ENCODE measurements at regions not wholly inside any gene's neighbourhood (a gene's known extent, or its start where the extent isn't known, plus 50 kb on each side); places are given as distances from the start of the nearest gene placed in this dataset.
"Not testable (repeated sequence)": the region's sequence is repeated elsewhere in the genome, so short reads cannot be mapped to it uniquely, and the experiment has no call there.

DNA sequence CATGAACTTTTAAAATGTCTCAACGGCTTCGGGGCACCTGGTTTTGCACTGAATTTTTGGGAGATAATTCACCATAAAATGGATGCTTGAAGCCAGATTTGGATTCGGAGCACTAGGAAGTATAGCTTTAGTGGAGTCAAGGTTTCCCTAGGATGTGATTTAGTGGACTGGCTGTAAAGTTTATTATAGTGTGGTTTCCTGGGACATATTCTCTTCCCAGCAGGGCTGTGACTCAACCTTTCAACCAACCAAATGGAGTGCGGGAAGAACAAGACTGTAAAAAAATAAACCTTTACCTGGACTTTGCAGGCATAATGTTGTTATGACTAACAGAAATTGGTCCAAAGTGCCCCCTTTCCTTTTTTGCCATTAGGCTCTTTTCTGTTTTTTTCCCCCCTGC lies 327.4 kb upstream of the MAN1A1 start:
- DNase-seq, result no peak

DNA sequence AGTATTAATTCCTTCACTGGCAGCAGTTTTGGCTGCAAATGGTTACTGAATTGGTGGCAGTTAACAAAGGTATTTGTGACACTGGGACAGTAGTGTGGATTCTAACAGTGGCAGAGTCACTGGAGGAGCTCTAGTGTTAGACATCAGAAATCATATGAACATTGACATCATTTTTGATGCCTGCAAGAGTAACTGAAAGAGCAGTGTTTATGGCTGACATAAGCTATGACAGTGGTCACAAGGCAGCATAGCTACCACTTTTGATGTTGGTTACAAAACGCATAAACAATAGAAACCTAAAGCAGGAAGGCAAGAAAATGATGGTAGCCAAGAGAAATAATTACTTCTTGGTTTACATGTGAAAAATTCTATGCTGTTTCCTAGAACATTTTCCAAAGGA lies 326.7 kb upstream of the MAN1A1 start:
- DNase-seq, result no peak

DNA sequence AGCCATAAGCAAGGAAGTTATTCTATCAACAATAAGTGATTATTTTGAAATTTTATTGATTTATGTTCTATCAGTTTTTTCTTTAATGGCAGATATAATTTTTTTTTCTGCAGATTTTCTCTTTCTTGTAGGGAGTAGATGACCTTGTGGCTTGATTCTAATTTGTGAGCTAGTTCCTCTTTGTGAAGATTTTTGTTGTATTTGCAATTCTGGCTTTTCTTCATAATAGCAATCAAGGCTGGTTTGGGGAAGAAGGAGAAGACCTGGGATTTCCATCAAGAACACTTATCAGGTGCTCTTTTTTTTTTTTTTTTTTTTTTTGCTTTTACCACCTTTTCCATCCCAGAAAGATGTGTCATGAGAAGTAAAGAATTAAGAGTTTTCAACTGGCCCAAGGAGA lies 324.2 kb upstream of the MAN1A1 start:
- DNase-seq, result no peak

DNA sequence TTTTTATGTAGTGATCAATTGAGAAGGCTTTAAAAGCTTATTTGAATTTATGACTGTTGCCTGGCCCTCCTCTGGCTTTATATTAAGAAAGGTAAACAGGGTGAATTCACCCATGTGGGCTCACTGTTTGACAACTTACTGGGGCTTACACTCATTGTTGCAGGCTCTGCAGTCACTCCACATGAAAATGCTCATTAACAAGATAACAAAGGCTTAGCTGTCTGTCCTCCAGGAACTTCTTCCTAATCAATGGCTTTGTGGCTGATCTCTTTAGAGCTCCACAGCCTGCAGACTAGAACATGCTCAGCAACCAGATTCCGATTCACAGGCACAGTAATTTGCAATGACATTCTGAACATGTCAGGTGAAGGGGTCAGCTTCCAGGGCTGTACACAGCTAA lies 323.2 kb upstream of the MAN1A1 start:
- no peak for DNase-seq

DNA sequence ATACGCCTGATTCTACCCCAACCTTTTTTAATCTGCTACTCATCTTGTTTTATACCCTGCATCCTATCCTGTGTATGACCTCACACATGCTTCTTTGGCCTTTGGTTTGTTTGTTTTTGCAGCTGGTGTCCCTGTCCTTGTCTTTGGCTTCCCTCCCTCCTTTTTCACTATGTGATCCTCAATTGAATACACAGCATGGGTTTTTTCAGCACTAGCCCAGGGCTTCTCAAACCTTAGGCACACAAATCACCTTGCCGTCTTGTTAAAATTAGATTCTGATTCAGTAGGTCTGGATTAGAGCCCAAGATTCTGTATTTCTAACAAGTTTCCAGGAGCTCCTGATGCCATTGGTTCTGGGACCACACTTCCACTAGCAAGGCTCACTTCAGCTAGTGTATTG lies 321.5 kb upstream of the MAN1A1 start:
- DNase-seq, result no peak

DNA sequence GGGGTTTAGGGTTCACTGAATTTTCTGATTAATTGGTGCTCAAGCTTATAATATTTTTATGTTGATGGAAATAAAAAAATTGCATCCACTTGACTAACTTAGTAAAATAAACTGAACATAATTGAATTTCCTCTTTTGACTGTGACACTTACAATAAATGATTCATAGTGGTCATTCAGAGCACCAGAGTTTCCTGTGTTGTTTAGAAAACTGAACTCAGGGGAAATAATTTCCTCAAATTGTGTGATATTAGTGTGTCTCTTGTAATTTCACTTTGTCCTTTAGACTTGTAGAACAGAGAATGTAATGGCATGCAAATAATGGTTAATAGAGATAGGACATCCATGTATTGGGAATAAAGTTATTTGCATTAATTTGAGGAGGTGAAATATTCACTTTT lies 319.7 kb upstream of the MAN1A1 start:
- no peak for DNase-seq

DNA sequence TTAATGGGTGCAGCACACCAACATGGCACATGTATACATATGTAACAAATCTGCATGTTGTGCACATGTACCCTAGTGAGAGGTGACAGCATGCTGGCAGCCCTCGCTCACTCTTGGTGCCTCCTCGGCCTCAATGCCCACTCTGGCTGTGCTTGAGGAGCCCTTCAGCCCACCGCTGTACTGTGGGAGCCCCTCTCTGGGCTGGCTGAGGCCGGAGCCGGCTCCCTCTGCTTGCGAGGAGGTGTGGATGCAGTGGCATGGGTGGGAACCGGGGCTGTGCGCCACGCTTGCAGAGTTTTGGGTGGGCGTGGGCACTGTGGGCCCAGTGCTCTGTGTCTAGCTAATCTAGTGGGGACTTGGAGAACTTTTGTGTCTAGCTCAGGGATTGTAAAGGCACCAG lies 315.9 kb upstream of the MAN1A1 start:
- DNase-seq, result not testable (repeated sequence)

DNA sequence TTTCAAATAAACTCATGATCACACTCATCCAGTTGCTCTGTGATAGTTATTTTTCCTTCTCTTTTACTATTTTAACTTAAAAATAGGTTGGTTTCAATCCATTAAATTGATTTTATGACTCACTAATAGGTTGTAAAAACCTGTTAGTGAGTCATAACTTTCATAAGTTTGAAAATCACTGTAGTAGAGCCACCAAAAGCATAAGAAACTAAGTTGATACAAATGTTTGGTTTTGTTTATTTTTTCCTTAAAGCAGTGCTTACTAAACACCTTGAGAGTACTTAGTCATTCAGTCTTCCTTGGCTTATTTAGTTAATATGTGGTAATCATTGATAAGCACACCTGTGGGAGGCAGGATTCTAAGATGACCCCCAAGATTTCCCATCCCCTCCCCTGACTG lies 312.1 kb upstream of the MAN1A1 start:
- no peak for DNase-seq

DNA sequence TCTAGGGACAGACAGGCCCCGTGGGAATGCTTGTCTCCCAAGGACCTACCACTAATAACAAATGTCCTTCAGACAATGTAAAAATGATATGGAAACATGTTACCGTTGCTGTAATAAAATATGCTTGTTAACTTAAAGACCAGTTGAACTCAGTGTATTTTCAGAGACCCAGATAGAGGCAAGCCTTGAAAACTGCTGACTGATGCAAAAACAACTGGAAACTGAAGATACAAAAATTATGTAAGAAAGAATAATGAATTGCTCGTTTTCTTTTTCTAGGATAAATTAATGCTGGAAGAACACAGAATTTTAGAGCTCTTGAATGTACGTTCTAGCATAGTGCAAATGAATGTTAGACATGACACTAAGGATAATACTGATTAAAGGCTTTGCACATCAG lies 311.5 kb upstream of the MAN1A1 start:
- DNase-seq, result no peak

DNA sequence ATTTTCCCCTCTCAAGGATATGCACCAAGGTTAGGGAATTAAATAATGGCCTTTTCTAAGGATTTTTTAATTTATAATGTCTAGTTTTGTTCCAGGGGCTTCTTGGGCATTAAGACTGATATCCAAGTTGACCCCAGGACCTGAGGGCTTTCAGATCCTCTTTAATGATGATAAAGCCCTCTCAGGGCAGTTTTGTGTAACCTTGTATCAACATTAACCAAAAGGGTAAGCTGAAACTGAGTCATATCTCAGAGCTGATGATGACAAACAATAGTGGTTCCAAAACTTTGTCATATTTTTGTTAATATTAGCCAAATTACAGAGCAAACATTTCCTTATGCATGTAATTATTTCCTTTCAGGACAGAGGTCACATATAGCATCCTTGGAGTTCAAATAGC lies 309.4 kb upstream of the MAN1A1 start:
- DNase-seq, result no peak

DNA sequence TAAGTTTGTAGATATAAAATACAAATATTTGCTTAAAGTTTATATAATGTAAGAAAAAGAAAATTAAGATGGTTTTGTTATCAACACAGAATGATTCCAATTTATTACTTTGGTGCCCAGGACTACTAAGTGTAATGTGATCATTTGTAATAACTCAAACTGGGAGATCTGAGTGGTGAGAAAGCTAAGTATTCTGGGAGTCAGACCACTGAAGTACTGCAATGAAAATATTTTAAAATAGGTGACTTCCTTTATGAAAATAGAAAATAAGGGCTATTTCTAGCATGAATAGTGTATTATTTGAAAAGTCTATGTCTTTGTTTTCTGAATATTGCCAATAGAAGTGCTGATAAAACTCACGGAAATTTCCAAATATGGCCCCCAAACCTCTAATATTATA lies 305.6 kb upstream of the MAN1A1 start:
- no peak for DNase-seq

DNA sequence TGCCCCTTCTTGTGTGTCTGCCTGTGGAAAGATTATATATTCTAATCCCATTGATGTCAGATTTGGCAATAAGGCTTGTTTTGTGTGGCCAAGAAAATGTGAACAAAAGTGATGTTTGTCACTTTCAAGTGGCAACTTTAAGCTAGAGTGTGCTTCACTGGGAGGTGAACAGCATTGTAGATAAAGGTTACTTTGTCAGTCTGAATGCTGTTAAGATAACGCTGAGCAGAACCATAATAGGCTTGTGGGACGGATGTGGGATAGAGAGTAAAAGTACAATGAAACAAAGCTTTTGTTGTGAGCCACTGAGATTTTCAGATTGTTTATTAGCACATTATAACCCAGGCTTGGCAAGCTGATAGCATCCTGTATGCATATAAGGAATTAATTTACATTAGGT lies 303.8 kb upstream of the MAN1A1 start:
- no peak for DNase-seq

DNA sequence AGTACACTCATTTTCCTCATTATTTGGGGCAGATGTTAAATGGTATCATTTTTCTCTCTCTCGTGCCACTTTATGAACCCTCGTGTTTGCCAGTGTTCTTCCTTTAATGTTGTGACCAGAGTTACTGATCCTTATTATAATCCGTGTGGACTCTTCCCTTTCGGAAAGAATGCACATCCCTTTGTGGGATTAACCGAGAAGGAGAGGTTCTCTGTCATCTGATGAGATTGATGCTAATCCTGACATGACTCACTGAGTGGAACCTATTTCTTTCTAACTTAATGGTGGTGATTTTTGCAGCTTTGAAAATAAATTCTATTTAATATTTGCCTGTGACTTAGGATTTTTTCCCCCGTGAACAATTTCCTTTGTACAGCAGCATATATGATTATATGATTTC lies 300.0 kb upstream of the MAN1A1 start:
- DNase-seq, result no peak

DNA sequence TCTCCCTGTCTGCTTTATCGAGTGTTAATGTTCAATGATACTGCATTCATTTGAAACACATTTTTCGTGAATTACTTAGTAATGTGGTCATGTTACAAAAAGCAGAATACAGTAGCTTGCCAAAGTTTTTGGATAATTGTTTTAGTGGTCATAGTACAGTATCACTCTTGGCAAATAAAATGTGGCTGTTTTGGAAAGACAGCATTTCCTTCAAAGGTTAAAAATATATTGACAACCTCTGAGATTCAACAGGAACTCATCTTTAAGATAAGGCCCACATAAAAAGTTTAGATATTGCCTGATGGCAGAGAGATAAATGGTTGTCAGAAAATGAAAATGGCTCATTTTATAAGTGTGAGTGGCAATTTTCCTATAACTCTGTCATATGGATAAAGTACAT lies 297.7 kb upstream of the MAN1A1 start:
- no peak for DNase-seq

DNA sequence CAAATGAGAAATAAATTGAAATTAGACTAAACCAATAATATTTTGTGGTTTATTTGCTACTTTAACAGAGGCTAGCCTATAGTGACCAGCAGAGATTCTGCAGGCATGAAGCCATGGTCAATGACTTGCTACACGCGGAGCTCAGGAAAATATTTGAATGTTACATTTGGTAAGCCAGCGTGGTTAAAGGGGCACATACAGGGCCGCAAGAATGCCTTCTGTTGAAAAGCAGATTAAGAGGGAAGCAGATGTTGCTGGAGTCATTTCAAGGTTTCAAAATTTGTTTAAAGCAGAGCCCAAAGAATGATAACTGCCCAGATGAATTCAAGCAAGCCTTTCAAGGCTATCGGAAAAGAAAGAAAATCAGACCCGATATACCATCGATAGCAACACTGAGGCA lies 294.3 kb upstream of the MAN1A1 start:
- no peak for DNase-seq

DNA sequence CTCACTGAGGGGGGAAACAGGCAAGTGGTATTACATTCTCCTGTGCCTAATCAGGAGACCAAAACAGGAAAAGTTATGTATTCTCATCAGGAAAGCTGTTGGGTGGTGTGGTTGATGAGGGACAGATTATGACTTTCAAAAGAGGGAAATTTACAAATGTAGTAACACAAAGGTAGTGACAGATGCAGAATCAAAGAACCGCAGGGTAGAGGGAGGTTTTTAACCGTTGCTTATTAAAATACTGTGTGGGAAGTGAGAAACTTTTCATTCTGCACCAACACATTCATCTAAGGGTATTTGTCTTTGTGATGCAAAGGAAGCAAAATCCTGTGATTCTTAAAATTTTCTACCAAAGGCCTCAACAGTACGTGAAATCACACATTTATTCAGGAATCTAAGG lies 288.2 kb upstream of the MAN1A1 start:
- DNase-seq, result no peak

DNA sequence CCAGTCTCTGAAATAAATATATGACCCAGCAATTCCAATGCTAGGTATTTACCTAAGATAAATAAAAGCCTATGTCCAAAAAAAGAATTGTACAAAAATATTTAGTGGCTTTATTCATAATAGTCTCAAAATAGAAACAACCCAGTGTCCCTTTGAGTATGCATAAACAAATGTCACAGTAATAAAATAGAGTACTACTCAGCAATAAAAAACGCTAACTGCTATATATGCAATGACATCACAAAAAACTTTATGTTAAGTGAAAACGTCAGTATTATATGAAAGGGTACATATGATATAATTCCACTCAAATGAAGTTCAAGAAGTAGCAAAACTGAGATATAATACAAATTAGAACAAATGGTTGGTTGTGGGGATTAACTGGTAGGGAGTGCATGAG lies 286.5 kb upstream of the MAN1A1 start:
- no peak for DNase-seq

DNA sequence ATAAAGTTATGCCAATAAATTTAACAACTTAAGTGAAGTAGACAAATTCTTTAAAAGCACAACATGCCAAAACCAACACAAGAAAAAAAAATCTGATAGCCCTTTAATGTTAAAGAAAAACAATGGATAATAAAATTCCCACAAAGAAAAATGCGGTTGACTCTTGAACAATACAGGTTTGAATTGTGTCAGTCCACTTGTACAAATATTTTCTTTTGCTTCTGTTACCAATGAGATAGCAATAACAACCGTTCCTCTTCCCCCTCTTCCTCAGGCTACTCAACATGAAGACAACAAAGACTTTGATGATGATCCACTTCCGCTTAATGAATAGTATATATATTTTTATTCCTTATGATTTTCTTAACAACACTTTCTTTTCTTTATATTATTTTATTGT lies 283.9 kb upstream of the MAN1A1 start:
- DNase-seq, result no peak

DNA sequence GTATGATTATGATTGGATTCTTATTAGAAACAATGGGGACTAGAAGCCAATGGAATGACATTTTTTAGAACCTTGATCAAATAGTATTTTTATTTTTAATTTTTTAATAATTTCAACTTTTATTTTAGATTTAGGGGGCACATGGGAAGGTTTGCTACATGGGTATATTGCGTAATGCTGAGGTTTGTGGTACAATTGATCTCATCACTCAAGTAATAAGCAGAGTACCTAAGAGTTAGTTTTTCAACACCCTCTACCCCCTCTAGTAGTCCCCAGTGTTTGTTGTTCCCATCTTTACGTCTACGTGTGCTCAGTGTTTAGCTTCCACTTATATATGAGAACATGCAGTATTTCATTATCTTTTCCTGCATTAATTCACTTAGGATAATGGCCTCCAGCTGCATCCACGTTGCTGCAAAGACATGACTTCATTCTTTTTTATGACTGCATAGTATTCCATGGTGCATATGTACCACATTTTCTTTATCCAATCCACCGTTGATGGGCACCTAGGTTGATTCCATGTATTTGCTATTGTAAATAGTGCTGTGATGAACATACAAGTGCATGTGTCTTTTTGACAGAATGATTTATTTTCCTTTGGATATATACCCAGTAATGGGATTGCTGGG lies 281.1 kb upstream of the MAN1A1 start:
- no peak for DNase-seq

DNA sequence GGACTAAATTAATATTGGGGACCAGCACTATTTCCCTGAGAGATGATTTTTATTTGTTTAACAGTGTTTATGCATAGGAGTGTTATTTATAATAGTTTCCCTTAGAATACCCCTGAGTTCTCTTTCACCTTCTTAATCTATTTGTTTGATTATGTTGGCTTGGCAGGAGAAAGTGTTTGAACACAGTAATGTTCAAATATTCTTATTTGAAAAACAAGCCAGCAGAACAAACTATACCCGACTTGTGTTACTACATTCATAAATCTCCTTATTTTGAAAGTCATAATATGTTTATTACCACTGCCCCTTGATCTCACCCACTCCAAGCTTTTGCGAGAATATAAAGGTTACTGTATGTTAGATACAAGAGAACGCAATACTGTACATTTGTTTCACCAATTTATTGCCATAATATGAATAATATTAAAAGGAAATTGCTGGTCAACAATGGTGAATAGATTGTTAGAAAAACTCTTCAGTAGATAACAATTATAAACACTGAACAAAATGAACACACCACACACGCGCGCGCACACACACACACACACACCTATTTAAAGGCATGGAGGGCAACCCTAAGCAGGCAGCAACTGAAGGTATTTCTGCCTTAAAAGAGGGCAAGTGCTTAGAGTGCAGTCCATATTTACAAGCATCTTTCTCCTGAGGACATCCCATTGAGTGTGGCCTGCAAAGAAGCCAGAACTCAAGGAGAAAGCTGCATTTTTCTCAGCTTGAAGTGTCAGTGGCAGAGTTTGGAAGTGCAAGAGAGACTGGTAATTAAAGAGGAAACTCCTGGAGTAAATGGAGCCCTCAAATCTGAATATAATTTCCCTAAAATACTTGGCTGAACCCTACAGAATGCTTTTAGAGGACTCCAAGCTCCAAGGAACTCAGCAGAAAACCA lies 279.4 kb upstream of the MAN1A1 start:
- DNase-seq, result no peak

DNA sequence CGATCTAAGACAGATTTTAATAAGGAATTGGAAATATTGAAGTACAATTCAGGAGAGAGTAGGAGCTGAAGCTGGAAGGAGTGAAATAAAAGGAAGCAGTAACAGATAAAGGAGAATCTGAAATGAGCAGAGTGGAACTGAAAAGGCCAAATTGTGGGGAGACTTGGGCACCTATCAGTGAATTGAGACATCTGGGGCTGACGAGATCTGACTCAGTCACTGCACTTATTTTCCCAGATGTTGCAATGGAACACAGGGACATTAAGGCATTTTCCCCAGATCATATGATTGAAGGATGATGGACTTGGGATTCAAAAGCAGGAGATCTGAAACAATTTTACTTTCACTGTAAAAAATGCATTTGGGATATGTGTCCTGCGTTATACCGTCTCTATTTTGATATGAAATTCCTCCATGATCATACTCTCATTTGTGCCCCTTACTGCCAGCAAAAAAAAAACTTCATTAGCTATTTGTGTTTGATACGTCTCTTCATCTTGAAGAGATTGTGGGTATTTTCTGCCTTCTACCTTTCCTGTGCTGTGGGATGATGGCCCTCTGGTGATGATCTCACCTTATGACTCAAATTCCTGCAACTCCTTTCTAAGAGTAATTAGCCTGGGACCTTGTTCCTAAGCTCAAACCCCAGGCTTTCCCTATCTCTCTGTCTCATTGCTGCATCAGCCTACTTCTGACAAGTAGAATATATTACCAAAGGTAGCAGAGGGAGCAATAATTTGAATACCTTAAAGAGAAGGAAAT lies 278.5 kb upstream of the MAN1A1 start:
- no peak for DNase-seq

DNA sequence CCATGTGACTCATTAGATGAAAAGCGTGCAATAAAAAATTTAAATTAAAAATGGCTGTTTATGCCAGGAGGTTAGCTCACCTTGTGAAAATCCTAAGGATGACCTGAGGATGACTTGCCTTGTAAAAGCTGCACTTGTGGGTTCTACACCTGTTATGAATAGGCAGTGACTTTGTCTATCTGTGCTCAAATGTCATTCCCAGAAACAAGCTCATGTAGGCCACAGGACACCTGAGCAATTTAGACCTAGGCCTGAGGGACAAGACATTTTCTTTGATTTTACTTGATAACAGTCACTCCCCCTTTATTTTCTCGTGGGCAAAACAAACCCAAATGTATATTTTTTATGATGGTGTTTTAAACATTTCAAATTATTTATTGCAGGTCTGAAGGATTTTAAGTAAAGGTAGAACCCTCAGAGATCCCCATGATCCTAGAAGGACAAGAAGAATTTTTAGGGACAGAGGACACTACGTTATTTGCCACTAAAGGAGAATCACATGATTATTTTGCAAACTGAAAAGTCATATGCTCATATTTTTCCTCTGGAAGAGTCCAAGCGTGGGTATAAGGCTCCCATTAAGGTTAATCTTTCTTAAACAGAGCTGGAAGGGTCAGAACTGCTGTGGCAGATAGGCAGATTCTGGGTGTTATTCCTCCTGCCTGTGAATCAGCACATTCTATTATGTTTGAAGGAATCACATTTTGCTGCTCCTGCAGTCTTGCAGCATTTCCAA lies 277.5 kb upstream of the MAN1A1 start:
- DNase-seq, result no peak

DNA sequence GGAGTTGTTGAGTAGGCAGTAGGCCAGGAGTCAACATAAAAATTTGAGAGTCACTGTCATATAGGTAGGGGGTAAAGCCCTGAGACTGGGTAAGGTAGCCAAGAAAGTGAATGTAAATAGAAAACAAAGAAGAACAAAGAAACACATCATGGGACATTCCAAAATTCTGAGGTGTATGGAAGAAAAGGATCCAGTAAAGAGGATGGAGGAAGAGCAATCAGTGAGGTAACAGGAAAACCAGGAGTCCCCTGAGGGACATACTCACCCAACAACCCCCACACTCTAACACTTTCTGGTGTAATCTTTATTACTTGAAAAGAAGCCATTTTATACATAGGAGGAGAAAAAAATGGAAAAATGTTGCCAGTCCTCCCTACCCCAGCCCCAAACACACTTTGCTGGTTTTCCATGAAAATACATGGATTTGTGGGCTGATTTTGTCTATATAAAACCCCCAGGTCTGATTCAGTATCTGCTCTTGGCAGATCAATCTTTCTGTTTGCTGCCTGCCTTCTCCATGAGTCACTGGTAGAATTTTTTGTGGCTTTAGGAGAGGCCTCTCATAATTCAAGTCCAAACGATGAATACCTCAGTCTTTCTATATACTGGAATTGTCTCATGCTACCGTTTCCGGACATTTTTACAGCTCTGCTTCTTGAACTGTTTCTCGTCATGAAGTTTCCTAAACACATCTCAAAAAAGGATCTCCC lies 271.4 kb upstream of the MAN1A1 start:
- no peak for DNase-seq

All from NCI-H524 treated with DMSO at 0.1 percent for 48 hours (cell line).